ENCODE measurements at regions not wholly inside any gene's neighbourhood (a gene's known extent, or its start where the extent isn't known, plus 50 kb on each side); places are given as distances from the start of the nearest gene placed in this dataset.

DNA sequence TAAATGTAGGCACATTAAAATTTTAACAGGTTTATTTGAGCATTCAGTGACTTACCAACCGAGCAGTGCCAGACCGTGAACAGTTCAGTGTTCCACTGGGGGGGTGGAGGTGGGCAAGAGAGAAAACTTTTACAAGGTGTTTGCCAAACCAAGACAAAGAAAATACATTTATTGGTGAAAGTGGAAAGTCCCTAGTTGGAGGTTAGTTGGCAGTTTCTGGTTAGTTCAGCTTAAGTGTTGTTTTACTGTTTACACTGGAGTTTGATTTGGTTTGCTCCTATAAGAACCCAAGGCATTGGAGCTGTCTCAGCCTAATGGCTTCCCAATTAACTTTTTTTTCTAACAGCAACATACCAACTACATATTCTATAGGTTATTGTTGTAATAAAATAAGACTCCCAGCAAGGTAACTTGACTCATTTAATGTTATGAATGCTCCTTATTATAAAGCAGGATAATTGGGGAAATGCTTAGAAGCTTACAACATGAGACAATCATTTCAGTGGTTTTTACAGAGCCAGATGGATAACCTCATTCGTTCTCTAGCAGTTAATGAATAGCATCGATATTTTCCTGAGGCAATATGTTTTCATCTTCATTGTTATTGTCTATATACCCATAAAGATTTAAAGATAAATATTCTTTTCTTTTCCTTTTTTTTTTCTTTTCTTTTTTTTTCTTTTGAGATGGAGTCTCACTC is 115.8 kb downstream of the ETNK1 start:
- TF ChIP-seq, protein P1, sequence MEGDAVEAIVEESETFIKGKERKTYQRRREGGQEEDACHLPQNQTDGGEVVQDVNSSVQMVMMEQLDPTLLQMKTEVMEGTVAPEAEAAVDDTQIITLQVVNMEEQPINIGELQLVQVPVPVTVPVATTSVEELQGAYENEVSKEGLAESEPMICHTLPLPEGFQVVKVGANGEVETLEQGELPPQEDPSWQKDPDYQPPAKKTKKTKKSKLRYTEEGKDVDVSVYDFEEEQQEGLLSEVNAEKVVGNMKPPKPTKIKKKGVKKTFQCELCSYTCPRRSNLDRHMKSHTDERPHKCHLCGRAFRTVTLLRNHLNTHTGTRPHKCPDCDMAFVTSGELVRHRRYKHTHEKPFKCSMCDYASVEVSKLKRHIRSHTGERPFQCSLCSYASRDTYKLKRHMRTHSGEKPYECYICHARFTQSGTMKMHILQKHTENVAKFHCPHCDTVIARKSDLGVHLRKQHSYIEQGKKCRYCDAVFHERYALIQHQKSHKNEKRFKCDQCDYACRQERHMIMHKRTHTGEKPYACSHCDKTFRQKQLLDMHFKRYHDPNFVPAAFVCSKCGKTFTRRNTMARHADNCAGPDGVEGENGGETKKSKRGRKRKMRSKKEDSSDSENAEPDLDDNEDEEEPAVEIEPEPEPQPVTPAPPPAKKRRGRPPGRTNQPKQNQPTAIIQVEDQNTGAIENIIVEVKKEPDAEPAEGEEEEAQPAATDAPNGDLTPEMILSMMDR (optimal IDR thresholded peaks at IDR 0.05 in 1 of 3, IDR thresholded peaks at IDR 0.05 in 1 of 3, conservative IDR thresholded peaks at IDR 0.05 in 1 of 3; ENCODE audit: extremely low read depth in 1 of 3, insufficient read depth in 2 of 3, low read length in 3 of 3) = no peak
- no peak for TF ChIP-seq EZH2 (IDR thresholded peaks at IDR 0.05; ENCODE audit: low read length)

All from keratinocyte (primary cell).